Type B pancreatic cell (in vitro differentiated cells): ENCODE measurements at regions not wholly inside any gene's neighbourhood (a gene's known extent, or its start where the extent isn't known, plus 50 kb on each side); places are given as distances from the start of the nearest gene placed in this dataset.
"Not testable (repeated sequence)": the region's sequence is repeated elsewhere in the genome, so short reads cannot be mapped to it uniquely, and the experiment has no call there.

Source experiments
- DNase-seq: peaks from one replicate; pipeline ENCODE4 v3.0.0; 2021; ENCODE audit warnings: mixed read lengths; ENCODE audit not compliant: unreplicated experiment; ENCODE audit errors: extremely low spot score
- H3K27ac Mint-ChIP-seq: 2 replicates; pipeline ENCODE4 v1.8.0; 2021; ENCODE audit warnings: mild to moderate bottlenecking, mixed read lengths
- H3K27me3 Mint-ChIP-seq: 2 replicates; pipeline ENCODE4 v1.8.0; 2021; ENCODE audit warnings: mixed read lengths
- H3K36me3 Mint-ChIP-seq: 2 replicates; pipeline ENCODE4 v1.8.0; 2021; ENCODE audit warnings: mixed read lengths
- H3K4me1 Mint-ChIP-seq: one replicate; pipeline ENCODE4 v1.8.0; 2021; ENCODE audit warnings: mixed read lengths; ENCODE audit not compliant: unreplicated experiment
- H3K4me3 Mint-ChIP-seq: 2 replicates; pipeline ENCODE4 v1.8.0; 2021; ENCODE audit warnings: mild to moderate bottlenecking, mixed read lengths
- H3K9me3 Mint-ChIP-seq: 2 replicates; pipeline ENCODE4 v1.8.0; 2021; ENCODE audit warnings: mixed read lengths
- TF ChIP-seq, protein P1 (sequence below): fragments of 200-600 bp; sonication (generic); conservative IDR thresholded peaks from 2 replicates; pipeline ENCODE4 v1.5.0; 2021; ENCODE audit warnings: antibody characterized with exemption, mild to moderate bottlenecking

DNA sequence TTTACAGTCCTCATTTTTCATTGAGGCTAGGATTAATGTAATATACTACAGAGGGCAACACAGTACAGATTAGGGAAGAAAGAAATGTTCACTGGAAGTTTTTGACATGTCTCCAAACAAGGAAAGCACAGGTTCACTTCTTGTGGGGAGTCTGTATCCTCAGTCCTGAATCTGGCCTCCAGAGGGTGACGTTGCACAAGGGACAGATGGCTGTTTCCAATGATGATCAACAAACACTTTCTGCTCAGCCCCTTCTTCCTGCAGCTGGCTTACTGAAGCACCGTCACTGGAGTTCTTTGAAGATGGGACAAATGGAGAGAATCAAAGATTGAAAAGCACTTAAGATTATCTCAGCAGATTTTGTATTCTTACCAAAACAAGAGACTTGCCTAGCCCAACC is 123.3 kb upstream of the OR4E1 start:
- H3K27me3 Mint-ChIP-seq: no peaks in the 10 kb centered on the region
- DNase-seq: no peak
- TF ChIP-seq, protein P1, sequence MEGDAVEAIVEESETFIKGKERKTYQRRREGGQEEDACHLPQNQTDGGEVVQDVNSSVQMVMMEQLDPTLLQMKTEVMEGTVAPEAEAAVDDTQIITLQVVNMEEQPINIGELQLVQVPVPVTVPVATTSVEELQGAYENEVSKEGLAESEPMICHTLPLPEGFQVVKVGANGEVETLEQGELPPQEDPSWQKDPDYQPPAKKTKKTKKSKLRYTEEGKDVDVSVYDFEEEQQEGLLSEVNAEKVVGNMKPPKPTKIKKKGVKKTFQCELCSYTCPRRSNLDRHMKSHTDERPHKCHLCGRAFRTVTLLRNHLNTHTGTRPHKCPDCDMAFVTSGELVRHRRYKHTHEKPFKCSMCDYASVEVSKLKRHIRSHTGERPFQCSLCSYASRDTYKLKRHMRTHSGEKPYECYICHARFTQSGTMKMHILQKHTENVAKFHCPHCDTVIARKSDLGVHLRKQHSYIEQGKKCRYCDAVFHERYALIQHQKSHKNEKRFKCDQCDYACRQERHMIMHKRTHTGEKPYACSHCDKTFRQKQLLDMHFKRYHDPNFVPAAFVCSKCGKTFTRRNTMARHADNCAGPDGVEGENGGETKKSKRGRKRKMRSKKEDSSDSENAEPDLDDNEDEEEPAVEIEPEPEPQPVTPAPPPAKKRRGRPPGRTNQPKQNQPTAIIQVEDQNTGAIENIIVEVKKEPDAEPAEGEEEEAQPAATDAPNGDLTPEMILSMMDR: no peak
- H3K27ac Mint-ChIP-seq: no peak overlapping the region
- H3K36me3 Mint-ChIP-seq: no peaks in the 10 kb centered on the region
- no peaks in the 10 kb centered on the region for H3K9me3 Mint-ChIP-seq
- no peak overlapping the region for H3K4me3 Mint-ChIP-seq
- H3K4me1 Mint-ChIP-seq: no peaks in the 10 kb centered on the region

DNA sequence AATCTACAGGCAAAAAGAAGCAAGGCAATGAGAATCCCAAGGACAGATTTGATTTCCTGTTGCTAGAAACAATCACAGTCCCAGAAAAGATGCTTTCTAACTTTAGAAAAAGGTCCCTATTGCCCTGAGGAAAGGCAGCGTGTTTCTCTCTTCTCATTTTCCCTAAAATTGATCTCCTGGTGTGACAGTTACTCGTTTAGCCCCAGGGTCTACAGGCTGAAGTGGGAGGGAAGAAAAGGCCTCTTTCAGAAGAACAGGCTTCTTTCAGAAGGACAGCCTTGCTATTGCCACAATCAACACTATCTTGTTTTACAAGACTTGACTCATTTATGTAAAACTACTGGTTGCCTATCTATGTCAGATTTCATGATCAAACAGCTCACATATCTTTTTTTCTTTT is 121.8 kb upstream of the OR4E1 start:
- Mint-ChIP-seq H3K36me3 (no peaks in the 10 kb centered on the region), H3K27ac (no peak overlapping the region), H3K4me1 (no peaks in the 10 kb centered on the region), H3K4me3 (no peak overlapping the region), H3K27me3 (peaks cover 5% of the 10 kb centered on the region), H3K9me3 (no peaks in the 10 kb centered on the region)
- DNase-seq: no peak
- TF ChIP-seq, protein P1: no peak

DNA sequence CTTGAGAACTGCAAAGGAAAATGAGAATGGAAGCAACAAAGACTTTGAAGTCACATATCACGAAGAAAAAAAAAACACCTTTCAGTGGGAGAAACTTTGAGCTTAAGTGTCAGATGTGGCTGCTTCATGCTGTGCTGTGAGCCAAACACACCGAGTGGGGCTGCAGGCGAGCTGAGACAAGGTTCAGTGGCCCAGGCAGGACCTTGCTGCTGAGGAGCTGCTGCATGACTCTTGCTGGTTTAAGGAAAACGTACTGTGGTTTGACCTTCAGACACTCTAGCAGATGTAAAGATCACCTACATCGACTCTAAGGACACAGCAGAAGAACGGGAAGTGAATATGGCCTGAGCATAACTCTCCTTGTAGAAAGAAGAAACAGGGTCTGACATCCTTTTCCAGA is 118.1 kb upstream of the OR4E1 start:
- Mint-ChIP-seq H3K4me1 (no peaks in the 10 kb centered on the region), H3K9me3 (no peaks in the 10 kb centered on the region), H3K4me3 (no peak overlapping the region), H3K27me3 (peaks cover 5% of the 10 kb centered on the region), H3K27ac (no peak overlapping the region), H3K36me3 (no peaks in the 10 kb centered on the region)
- TF ChIP-seq, protein P1: no peak
- DNase-seq: no peak

GRCh38 chr14:21788687-21789086 is 115.1 kb upstream of the OR4E1 start:
- H3K4me3 Mint-ChIP-seq: not testable (repeated sequence)

GRCh38 chr14:21787242-21787641 is 113.6 kb upstream of the OR4E1 start:
- H3K36me3 Mint-ChIP-seq, DNase-seq, H3K9me3 Mint-ChIP-seq, H3K4me3 Mint-ChIP-seq, H3K27me3 Mint-ChIP-seq, H3K4me1 Mint-ChIP-seq, H3K27ac Mint-ChIP-seq: not testable (repeated sequence)

More at GRCh38 chr14:21788687-21789086, 115.1 kb upstream of the OR4E1 start:
- not testable (repeated sequence) for H3K27ac Mint-ChIP-seq, DNase-seq, H3K9me3 Mint-ChIP-seq, H3K27me3 Mint-ChIP-seq, H3K4me1 Mint-ChIP-seq, H3K36me3 Mint-ChIP-seq
- TF ChIP-seq, protein P1: peak; percentile 25

DNA sequence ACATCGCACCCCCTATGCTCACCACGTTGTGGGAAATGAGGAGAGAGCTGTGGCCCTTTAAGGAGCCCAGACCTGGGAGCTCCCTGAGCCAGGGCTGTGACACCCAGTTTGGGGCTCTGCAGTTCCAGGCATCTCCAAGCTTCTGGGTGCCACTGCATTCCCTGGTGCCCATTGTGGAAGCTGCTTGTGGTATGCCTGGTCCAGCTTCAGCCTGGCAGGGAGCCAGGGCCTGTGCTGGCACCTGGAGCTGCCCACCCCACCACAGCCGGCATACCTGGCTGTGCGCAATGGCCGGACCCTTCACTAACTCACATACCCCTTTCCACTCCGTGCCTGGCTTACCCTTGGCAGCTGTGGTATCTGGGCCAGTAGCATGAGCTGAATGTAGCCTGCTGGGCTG is 107.9 kb upstream of the OR4E1 start:
- Mint-ChIP-seq H3K9me3 (no peaks in the 10 kb centered on the region), H3K4me3 (no peak overlapping the region), H3K27me3 (no peaks in the 10 kb centered on the region), H3K27ac (no peak overlapping the region), H3K4me1 (no peaks in the 10 kb centered on the region), H3K36me3 (no peaks in the 10 kb centered on the region)
- DNase-seq: no peak
- TF ChIP-seq, protein P1: no peak
